HTR-8/SVneo (cell line): ENCODE measurements at regions not wholly inside any gene's neighbourhood (a gene's known extent, or its start where the extent isn't known, plus 50 kb on each side); places are given as distances from the start of the nearest gene placed in this dataset.
"Not testable (repeated sequence)": the region's sequence is repeated elsewhere in the genome, so short reads cannot be mapped to it uniquely, and the experiment has no call there.

ENCODE experiments used
- DNase-seq: peaks from one replicate; pipeline ENCODE4 v3.0.0; 2011; ENCODE audit warnings: low spot score, mixed read lengths; ENCODE audit not compliant: insufficient read length
- FAIRE-seq: peaks from 2 replicates; lab custom pipeline; 2011; peaks lifted over from hg19 to GRCh38; lab: Jason Lieb, UNC

DNA sequence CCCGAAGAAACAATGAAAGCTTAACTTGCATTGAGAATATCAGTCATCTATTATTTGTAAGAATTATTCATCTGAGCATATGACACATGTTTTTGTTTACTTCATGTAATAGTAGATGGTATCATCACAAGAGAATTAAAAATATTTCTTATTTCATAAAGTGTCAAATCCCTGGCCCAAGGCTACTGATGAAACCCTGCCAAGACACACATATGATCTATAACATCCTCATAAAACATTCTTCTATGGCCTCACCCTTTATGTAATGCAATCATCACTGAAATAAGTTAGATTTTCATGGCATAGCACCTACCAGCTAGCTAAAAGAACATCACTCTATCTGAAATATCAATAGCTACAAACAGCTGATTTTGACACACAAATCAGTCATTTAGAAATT is 385.6 kb upstream of the PHF14 start:
- FAIRE-seq (no peak), DNase-seq (no peak)

DNA sequence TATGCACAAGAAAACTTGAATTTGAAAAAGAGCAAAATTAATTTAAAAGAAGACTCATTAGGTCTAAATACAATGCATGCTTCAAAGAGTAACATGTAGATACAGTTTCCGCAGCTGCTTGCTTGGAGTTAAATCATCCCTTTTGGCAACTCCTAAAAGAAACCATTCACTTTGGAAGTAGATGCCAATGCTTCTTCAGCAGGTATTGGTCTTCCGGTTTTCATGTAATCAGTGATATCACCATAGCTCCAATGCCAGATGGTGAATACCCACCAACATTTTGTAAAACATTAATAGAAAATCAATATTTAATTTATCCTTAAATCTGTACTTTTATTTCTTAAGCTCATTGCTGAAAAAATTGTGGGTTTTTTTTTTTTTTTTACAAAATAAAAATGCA is 381.1 kb upstream of the PHF14 start:
- FAIRE-seq: no peak
- no peak for DNase-seq

DNA sequence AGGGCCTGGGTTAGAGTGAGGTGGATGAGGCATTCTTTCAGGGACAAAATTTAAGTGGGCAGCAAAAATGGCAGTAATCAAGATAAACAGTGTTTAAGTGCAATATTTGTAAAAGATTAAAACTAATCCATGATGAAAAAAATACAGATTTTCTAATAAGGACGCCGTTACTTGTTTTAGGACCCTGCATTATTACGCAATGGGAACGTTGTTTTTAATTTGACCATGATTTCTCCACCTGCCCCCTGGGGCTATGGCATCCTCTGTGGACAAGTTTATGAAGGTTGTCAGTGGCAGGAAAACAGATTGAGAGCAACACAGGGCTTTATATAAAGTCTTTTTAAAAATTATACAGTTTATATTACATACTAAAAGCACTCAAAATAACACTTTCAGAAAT is 380.6 kb upstream of the PHF14 start:
- FAIRE-seq (no peak), DNase-seq (no peak)

DNA sequence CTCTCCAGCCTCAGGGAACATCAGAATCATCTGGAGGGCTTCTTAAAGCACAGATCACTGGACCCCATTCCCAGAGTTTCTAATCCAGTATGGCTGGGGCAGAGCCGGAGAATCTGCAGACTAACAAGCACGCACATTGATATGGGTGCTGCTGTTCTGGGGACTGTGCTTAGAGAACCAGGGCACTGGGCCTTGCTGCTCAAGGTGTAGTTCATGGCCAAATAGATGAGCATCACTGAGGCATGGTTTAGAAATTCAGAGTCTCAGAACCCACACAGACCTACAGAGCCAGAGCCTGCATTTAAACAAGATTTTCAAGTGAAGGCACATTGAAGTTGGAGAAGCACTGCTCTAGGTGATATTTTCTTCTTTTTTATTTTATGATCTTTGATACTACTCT is 376.8 kb upstream of the PHF14 start:
- DNase-seq (no peak), FAIRE-seq (no peak)

DNA sequence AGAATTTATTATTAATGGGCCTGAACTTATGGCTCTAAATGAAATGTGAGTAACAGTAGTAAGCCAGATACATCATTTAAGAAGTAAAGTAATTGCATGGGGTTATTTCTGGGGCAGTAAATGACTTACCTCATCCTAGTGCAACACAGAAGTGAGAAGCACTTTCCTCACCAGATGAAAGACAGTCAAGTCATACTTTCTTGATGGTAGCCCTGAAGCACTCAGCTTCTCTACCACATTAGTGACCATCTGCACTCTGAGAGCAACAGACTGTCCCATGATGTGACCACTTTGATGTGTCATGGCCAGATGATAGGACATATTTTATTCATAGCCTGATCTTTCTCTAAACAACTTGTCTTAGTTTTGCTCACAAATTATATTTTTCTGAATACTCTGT is 369.5 kb upstream of the PHF14 start:
- FAIRE-seq: no peak

DNA sequence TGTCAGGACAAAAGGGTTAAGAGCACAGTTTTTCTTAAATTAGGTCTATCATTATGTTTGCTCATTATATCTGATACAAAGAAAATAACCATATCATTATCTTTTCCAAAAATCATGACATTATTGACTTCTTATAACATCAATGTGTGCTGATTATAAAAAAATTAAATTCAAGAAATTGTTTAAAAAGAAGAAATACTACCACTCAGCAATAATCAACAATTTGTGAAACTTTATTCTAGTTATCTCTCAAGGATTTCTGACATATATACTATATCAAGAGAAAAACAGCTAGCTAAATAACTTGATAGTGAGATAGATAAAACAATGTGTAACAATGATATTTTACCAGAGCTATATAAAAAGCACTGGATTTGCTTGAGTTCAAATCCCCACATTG is 360.7 kb upstream of the PHF14 start:
- FAIRE-seq: no peak

More for the DNA sequence above, 369.5 kb upstream of the PHF14 start:
- no peak for DNase-seq

DNA sequence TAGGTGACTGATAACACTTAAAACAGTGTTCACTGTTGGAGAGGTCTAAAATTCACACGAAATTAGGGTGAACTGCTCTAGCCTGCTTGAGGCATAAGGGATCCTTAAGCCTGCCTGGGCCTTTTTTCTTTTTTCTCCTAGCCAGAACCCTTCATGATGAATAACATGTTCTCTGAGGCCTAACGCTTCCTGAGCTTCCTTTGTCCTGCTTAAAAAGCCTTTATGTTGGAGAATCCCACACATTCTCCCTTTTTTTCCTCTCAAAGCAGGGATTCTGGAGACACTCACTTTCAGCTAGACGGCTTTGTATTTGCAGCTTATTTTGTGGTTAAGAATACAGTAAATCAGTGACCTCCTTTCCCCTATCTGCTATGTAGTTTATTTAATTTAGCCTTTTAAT is 354.7 kb upstream of the PHF14 start:
- FAIRE-seq: no peak
- DNase-seq: no peak

More for the DNA sequence above, 360.7 kb upstream of the PHF14 start:
- DNase-seq: no peak

DNA sequence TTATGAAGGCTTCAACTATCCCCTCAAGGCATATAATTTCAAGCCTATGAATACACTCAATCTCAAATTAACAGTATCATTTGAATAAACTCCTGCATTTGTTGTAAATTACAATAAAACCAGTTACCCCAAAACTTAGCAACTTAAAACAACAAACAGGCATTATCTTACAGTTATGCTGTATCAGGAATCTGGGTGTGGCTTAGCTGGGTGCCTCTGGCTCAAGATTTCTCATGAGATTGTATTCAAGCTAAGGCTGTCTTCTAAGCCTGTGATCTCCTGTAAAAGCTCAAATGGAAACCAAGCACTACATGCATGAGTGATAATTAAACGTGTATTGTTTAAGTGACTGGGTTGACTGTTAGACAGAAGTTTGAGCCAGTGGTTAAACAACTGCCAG is 341.0 kb upstream of the PHF14 start:
- FAIRE-seq: no peak

DNA sequence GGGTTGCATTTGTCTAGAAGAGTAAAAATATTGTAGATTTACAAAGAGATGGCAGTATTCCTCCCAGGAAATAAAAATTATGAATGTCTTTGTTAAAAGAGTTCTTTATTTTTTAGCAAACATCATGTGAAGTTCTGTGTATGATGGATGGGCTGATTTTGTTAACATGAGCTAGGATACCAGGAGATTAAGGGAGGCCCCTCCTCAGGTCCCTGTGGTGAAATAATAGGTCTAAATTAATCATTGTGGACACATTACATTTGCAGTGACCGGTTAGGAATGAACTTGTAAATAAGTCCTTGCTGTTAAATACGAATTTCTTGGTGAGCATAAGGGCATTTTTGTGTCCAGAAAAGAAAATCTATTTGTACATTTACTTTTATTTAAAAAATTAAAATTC is 339.4 kb upstream of the PHF14 start:
- FAIRE-seq (no peak), DNase-seq (no peak)

More for the DNA sequence above, 341.0 kb upstream of the PHF14 start:
- DNase-seq: no peak

DNA sequence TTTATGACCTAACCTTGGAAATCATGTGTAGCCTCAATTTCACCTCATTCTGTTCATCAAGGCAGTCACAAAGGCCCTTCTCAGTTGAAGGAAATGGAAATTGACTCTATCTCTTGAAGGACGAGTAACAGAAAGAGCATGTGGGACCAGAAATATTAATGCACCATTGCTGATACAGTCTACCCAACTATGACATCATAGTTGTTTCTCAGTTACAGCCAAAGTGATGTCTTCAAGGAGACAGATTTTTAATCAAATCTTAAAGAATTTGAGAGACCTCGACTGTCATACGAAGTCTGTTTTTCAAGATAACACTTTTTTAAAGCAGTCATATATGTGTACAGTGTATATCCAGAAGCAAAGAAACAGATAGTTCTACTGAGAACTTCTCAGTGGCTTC is 335.7 kb upstream of the PHF14 start:
- DNase-seq (no peak), FAIRE-seq (no peak)

DNA sequence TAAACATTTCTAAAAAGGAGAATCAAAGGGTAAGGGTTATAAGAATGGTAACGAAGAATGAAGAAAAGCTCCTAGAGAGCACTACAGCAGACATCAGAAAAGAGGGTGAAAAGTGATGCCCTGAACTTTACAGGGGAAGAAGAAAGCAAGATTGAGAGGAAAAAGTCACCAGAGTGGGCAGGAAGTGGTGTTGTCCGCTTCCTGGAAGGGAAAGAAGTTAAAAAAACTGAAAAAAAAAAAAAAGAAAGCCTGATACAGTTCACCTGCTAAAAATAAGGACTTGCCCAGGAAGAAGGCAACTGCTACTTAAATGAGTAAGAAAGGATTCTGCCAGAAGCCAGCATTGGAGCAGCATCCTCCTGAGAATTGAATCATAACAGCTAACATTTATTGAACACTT is 330.1 kb upstream of the PHF14 start:
- DNase-seq (no peak), FAIRE-seq (no peak)

DNA sequence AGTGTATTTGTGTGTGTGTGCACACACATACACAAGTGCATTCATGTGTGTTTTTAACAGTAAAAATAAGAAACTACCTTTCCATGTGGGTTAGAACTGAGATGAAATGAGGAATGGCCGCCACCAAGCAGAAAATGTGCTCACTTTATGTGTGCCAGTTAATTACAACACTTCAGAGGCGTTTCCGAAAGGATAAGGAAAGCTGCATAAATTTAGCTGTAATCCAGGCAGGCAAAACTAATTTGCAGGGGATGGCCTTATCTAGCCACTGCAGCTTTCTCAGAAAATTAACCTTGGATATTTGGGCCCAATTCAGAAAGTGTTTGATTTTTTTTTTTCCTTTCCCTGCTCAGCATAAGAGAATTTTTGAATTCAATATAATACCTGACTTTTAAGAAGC is 328.8 kb upstream of the PHF14 start:
- no peak for FAIRE-seq
- DNase-seq: no peak

DNA sequence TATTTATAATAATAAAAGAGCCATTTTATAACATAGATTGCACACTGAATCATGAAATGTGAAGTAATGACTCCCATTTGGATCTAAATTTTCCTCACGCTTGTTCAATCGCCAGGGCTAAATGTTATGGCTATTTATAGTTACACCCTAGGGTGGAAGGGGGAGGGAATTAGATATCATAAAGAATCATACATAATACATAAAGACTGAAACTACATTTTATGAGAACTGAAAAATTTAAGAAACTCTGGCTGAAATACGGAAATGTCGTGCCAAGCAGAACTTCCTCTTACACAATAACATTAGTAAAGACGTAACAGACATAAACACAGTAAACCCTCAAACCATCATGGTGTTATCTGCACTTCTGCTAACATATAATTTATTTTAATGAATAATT is 327.5 kb upstream of the PHF14 start:
- FAIRE-seq: no peak
- DNase-seq: no peak

DNA sequence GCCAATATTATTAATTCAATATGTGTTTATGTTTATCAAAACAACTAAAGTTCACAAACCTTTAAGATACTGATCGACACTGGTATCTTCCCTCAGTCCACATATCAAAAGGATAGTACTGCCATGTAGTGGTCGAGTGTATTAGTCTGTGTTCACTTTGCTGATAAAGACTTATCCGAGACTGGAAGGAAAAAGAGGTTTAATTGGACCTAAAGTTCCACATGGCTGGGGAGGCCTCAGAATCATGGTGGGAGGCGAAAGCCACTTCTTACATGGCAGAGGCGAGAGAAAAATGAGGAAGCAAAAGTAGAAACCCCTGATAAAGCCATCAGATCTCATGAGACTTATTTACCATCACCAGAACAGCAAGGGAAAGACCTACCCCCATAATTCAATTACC is 325.4 kb upstream of the PHF14 start:
- DNase-seq: no peak
- no peak for FAIRE-seq

DNA sequence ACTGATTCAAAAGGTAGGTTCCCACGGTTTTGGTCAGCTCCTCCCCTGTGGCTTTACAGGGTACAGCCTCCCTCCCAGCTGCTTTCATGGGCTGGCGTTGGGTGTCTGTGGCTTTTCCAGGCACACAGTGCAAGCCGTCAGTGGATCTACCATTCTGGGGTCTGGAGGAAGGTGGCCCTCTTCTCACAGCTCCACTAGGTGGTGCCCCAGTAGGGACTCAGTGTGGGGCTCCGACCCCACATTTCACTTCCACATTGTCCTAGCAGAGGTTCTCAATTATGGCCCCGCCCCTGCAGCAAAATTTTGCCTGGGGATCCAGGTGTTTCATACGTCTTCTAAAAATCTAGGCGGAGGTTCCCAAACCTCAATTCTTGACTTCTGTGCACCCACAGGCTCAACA is 324.6 kb upstream of the PHF14 start:
- not testable (repeated sequence) for DNase-seq

DNA sequence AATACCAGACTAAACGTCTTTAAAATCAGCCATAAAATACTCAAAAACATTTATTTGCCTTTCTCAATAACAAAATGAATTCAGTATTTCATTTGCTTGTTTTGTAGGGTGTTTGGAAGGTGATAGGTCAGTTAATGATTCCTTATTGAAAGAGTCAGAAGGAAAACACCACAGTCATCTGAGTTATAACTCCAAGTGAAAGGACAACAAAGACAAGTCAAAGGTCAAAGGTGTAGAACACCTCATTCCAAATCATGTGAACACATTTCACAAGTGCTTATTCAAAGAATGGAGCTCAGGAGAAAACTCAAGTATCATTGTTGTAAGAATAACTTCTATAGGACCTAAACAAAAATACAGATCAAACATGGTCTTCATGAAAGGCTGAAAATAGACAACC is 318.6 kb upstream of the PHF14 start:
- FAIRE-seq (no peak), DNase-seq (no peak)

More for the DNA sequence above, 324.6 kb upstream of the PHF14 start:
- not testable (repeated sequence) for FAIRE-seq

DNA sequence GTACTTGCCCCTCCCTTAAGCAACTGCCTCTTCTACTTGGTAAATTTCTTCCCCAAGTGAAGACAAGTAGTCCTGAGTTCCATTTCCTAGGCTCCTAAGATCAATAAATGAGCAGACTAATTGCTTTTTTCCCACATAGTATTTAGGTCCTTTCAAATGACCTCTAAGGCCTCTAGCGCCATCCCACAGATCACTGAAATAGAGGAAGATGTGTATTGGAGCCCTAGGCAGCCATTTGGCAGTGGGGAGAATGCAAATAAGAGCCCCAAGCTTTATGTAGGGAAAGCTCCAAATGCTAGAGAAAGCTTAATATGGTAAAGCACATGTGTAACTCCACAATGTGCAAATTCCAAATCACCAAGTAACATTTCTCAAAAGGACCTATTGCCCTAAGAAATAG is 316.5 kb upstream of the PHF14 start:
- FAIRE-seq (no peak), DNase-seq (no peak)

DNA sequence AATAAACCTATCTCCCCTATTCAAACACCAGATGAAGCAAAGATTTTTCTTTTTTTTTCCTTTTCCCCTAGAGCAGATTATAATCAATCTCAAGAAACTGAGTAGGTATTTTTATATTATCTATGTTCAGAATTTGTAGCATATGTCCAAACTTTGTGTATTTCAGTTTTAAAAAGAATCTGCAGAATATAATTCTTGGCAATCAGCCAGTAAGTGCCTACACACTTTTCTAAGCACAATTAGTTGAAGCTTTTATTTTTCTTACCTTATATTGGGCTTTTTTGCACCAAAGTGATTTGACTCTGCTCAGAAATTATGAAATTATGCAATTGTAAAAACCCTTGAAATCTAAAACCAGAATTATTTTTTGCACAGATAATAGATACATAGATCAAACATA is 315.8 kb upstream of the PHF14 start:
- FAIRE-seq (no peak), DNase-seq (no peak)

DNA sequence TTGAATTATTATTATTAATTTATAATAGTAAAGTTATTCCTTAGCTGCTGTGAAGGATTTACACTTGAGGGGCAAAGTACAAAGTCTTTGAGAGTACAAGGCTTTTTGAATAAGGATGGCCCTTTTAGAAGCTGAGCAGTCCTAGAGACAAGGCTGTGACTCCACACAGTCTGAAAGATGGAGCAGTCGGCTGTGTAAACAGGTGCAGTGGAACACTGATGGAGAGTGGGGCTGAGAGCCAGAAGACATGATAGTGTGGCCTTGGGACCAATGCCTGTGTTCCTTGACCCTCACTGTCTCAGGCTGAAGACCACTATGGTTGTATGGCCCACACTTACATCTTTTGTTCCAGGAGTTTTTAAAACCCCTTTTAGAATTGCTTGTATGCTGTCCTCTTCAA is 311.2 kb upstream of the PHF14 start:
- DNase-seq (no peak), FAIRE-seq (no peak)

DNA sequence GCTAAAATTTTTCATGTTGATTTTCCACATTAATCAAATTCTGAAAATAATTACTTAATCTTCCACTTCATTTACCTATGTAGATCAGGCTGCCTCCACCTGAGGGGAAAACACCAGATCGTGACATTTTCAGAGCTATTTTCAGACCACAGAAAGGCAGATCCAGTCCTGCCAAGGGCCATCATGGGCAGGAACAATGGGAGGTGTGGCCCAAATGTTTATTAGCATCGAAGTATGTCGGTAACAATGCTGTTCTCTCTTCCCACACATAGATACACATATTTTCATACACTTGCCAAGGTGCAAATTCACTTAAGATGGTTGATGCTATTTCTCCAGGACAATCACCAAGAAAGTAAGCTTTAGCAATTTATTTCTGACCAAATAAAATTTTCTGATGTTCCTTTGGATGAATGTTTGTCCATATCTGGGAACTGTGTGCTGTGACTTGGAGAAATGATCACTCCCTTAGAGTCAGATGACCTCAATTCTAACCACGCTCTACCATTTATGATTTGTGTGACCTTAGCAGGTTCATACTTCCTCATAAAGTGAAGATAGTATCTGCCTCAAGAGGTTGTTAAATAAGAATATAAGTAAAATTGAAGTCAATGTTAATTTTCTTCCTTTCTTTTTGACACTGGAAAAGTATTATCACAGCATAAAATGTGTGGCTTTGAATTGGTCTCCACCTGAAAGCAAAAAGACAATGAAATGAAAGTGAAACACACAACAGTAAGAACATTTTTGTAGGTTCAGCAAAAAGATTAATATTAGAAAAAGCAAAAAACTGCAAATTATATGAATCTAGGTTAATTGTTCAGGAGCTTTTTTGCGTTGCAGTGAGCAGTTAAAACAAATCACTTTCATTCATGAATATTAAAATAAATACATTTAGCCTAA is 310.4 kb upstream of the PHF14 start:
- FAIRE-seq (no peak), DNase-seq (no peak)

DNA sequence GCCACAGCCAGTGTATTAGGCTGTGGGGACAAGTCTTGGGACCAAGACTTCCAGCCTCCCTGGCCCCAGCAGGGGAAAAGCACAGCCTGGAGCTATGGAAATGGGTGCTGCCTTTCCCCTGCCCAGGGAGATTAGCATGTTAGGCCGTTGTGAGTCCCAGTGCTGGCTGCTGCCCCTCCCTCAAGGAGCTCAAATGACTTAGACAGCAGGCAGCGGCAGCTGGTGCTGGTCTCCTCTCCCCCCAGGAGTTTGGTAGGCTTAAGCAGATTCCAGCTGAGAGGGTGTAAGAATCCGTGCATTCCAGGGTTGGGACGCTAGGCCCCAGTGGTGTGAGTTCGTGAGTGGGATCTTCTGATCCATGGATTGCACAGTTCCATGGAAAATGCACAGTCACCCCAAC is 301.5 kb upstream of the PHF14 start:
- DNase-seq (no peak), FAIRE-seq (no peak)

DNA sequence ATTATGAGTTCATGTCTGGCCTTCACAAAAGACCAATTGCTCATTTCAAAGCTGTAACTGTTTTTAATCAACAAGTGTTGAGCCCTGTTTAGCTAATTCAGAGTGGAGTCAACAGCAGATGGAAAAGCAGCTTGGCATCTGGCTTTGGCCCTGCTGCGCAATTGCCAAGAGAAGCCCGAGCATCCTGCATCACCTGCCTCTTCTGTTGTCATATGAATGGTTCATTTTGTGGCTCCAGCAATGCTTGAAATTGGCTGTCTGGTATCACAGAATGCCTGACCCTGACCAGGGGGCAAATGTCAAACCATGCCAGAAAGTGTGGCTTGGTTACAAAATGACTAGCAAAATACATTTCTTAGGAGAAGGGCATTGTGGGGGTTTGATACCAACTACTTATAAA is 296.5 kb upstream of the PHF14 start:
- FAIRE-seq (no peak), DNase-seq (no peak)
